ENCODE measurements at regions not wholly inside any gene's neighbourhood (a gene's known extent, or its start where the extent isn't known, plus 50 kb on each side); places are given as distances from the start of the nearest gene placed in this dataset.

- Mint-ChIP-seq H3K9me3 (peaks cover 4% of the 10 kb centered on the region), H3K4me3 (no peak overlapping the region), H3K27me3 (peaks cover 26% of the 10 kb centered on the region), H3K36me3 (no peaks in the 10 kb centered on the region), H3K27ac (no peak overlapping the region), H3K4me1 (ENCODE audit: unreplicated experiment) (no peaks in the 10 kb centered on the region)
- DNase-seq (ENCODE audit: extremely low spot score, unreplicated experiment), result no peak
- no peak for TF ChIP-seq CTCF (conservative IDR thresholded peaks at IDR 0.05)
Measured at GRCh38 chr5:174998131-174998730, 273.8 kb downstream of the MSX2 start.

- TF ChIP-seq CTCF (conservative IDR thresholded peaks at IDR 0.05), result no peak
- no peak overlapping the region for H3K27ac Mint-ChIP-seq
- H3K9me3 Mint-ChIP-seq, result peaks cover 4% of the 10 kb centered on the region
- H3K27me3 Mint-ChIP-seq, result peaks cover 28% of the 10 kb centered on the region
- H3K36me3 Mint-ChIP-seq, result no peaks in the 10 kb centered on the region
- no peak overlapping the region for H3K4me3 Mint-ChIP-seq
- no peak for DNase-seq (ENCODE audit: extremely low spot score, unreplicated experiment)
- H3K4me1 Mint-ChIP-seq (ENCODE audit: unreplicated experiment), result no peaks in the 10 kb centered on the region
Measured at GRCh38 chr5:174997688-174998087, 273.3 kb downstream of the MSX2 start.

- no peak for TF ChIP-seq CTCF (conservative IDR thresholded peaks at IDR 0.05)
- H3K4me1 Mint-ChIP-seq (ENCODE audit: unreplicated experiment), result no peaks in the 10 kb centered on the region
- H3K27ac Mint-ChIP-seq, result no peak overlapping the region
- peaks cover 27% of the 10 kb centered on the region for H3K27me3 Mint-ChIP-seq
- no peaks in the 10 kb centered on the region for H3K36me3 Mint-ChIP-seq
- DNase-seq (ENCODE audit: extremely low spot score, unreplicated experiment), result no peak
- H3K9me3 Mint-ChIP-seq, result peaks cover 4% of the 10 kb centered on the region
- no peak overlapping the region for H3K4me3 Mint-ChIP-seq
Measured at GRCh38 chr5:174996941-174997340, 272.6 kb downstream of the MSX2 start.

- no peak for DNase-seq (ENCODE audit: extremely low spot score, unreplicated experiment)
- H3K4me1 Mint-ChIP-seq (ENCODE audit: unreplicated experiment), result peaks cover 5% of the 10 kb centered on the region
- no peak overlapping the region for H3K27ac Mint-ChIP-seq
- H3K27me3 Mint-ChIP-seq, result peaks cover 23% of the 10 kb centered on the region
- H3K4me3 Mint-ChIP-seq, result no peak overlapping the region
- H3K9me3 Mint-ChIP-seq, result peaks cover 4% of the 10 kb centered on the region
- H3K36me3 Mint-ChIP-seq, result no peaks in the 10 kb centered on the region
- TF ChIP-seq CTCF (conservative IDR thresholded peaks at IDR 0.05), result no peak
Measured at GRCh38 chr5:174995827-174996226, 271.4 kb downstream of the MSX2 start.

GRCh38 chr5:174991847-174992246, 267.5 kb downstream of the MSX2 start:
- peaks cover 5% of the 10 kb centered on the region for H3K4me1 Mint-ChIP-seq (ENCODE audit: unreplicated experiment)
- no peaks in the 10 kb centered on the region for H3K9me3 Mint-ChIP-seq
- H3K27ac Mint-ChIP-seq, result no peak overlapping the region
- no peak overlapping the region for H3K4me3 Mint-ChIP-seq
- no peaks in the 10 kb centered on the region for H3K36me3 Mint-ChIP-seq
- TF ChIP-seq CTCF (conservative IDR thresholded peaks at IDR 0.05), result no peak
- DNase-seq (ENCODE audit: extremely low spot score, unreplicated experiment), result no peak
- peaks cover 7% of the 10 kb centered on the region for H3K27me3 Mint-ChIP-seq

GRCh38 chr5:174990909-174991308, 266.5 kb downstream of the MSX2 start:
- Mint-ChIP-seq H3K4me3 (no peak overlapping the region), H3K36me3 (no peaks in the 10 kb centered on the region), H3K4me1 (ENCODE audit: unreplicated experiment) (peaks cover 5% of the 10 kb centered on the region), H3K27ac (no peak overlapping the region), H3K9me3 (no peaks in the 10 kb centered on the region), H3K27me3 (peaks cover 7% of the 10 kb centered on the region)
- TF ChIP-seq CTCF (conservative IDR thresholded peaks at IDR 0.05), result no peak
- DNase-seq (ENCODE audit: extremely low spot score, unreplicated experiment), result no peak

All from type B pancreatic cell (in vitro differentiated cells).